ENCODE measurements at regions not wholly inside any gene's neighbourhood (a gene's known extent, or its start where the extent isn't known, plus 50 kb on each side); places are given as distances from the start of the nearest gene placed in this dataset.
A peak's percentile ranks its signal among the peaks of the same experiment; 100 is the strongest.

GRCh38 chr1:221174330-221174993 lies 295.2 kb downstream of the HLX start:
- Histone ChIP-seq H3K4me1 (peaks cover 16% of the 10 kb centered on the region), H3K9me3 (replicated peaks) (peaks cover 19% of the 10 kb centered on the region), H3K36me3 (no peaks in the 10 kb centered on the region), H3K27me3 (ENCODE audit: low read depth) (no peaks in the 10 kb centered on the region), H3K4me3 (no peak overlapping the region), H3K27ac (replicated peaks) (peak overlapping the region; percentile 77)
- TF ChIP-seq CTCF (IDR thresholded peaks at IDR 0.05; ENCODE audit: borderline replicate concordance) = peak; percentile 72
- intact Hi-C loops (cut with micrococcal nuclease) = no loop called here
- peak; percentile 73 for DNase-seq

DNA sequence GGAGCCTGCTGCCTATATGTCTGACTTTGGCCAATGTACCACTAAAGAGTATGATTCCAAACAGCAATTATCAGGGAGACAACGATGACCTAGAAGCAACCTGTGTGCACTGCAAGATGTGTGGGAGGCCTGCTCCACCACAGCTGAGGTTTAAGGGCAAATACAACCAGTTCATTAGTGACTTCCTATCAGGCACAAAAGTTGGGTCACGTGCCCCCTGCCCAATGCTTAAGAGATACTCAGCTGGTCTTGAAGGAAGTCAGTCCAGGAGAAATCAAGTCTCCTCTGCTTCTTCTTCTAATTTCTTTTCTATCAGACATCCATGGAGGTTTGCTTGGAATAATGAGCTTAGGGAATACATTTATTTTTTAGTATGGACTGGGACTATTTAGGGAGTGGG lies 296.0 kb downstream of the HLX start:
- Histone ChIP-seq H3K27ac (replicated peaks) (peak overlapping the region; percentile 77), H3K36me3 (no peaks in the 10 kb centered on the region), H3K4me3 (no peak overlapping the region), H3K27me3 (ENCODE audit: low read depth) (no peaks in the 10 kb centered on the region), H3K9me3 (replicated peaks) (peaks cover 19% of the 10 kb centered on the region), H3K4me1 (peaks cover 16% of the 10 kb centered on the region)
- no peak for DNase-seq
- intact Hi-C loops (cut with micrococcal nuclease) = no loop called here
- no peak for TF ChIP-seq CTCF (IDR thresholded peaks at IDR 0.05; ENCODE audit: borderline replicate concordance)

DNA sequence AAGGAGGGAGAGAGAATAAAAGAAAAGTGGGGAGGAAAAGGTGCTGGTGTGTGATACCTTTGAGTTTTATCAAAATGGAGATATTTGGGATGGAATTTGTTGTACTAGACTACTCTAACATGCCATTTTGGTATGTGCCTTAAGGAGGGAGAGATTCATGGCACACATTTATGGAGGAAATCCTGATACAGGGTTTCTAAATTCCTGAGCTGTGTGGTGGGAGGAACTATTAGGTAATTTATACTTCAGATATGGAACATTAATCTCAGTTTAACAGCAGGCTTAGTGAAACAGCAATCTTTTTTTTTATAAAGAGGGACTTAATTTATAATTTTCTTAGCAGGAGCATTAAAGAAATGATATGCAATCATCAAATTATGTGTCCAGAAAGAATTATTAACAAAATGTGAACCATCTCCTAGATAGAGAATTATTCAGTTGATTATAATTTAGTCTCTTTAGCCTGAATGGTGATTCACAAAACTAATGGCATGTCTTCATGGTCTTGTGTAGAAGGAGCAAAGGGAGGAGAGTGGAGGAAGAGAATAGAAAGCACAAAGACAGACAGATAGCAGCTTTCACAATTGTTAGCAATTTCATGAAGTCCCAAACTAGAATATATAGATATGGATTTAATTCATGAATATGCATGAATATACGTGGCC lies 301.6 kb downstream of the HLX start:
- DNase-seq = no peak
- no peaks in the 10 kb centered on the region for H3K4me1 ChIP-seq
- no peaks in the 10 kb centered on the region for H3K27me3 ChIP-seq (ENCODE audit: low read depth)
- no peaks in the 10 kb centered on the region for H3K9me3 ChIP-seq (replicated peaks)
- H3K36me3 ChIP-seq = no peaks in the 10 kb centered on the region
- intact Hi-C loops (cut with micrococcal nuclease) = no loop called here
- H3K27ac ChIP-seq (replicated peaks) = no peak overlapping the region
- H3K4me3 ChIP-seq = no peak overlapping the region
- no peak for TF ChIP-seq CTCF (IDR thresholded peaks at IDR 0.05; ENCODE audit: borderline replicate concordance)

DNA sequence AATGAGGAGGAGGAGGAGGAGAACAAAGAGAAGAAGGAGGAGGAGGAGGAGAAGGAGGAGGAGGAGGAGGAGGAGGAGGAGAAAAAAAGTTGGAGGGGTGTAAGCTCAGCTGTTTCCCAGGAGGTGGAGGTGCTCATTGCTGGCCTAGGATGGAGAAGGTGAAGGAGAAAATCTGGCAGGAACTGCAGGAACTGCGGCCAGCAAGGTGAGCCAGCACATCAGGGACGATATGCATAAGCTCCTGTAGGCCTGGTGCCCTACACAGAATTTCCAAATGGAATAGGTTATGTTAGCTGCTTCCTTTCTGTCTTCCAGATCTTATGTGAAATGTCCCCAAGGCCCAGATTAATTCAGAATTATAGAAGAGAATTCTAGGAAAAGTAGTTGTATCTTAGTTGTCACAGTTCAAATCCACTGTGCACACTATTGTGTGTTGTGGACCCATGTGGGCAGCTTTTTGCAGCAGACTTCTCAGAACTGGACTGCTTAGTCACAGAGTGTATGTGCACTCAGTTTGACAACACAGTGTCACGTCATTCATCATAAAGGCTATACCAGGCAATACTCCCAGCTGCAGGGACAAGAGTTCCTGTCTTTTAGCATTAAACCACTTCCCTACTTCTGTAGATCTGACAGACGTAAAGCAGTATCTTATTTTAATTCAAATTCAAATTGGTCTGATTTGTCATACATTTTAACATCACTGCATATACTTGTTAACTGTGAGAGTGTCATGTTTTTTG lies 303.7 kb downstream of the HLX start:
- DNase-seq = no peak
- Histone ChIP-seq H3K4me3 (no peak overlapping the region), H3K36me3 (no peaks in the 10 kb centered on the region), H3K27ac (replicated peaks) (no peak overlapping the region), H3K9me3 (replicated peaks) (no peaks in the 10 kb centered on the region), H3K4me1 (no peaks in the 10 kb centered on the region), H3K27me3 (ENCODE audit: low read depth) (no peaks in the 10 kb centered on the region)
- intact Hi-C loops (cut with micrococcal nuclease) = no loop called here
- no peak for TF ChIP-seq CTCF (IDR thresholded peaks at IDR 0.05; ENCODE audit: borderline replicate concordance)

- Histone ChIP-seq H3K4me1 (no peaks in the 10 kb centered on the region), H3K4me3 (no peak overlapping the region), H3K36me3 (no peaks in the 10 kb centered on the region), H3K27me3 (ENCODE audit: low read depth) (no peaks in the 10 kb centered on the region), H3K27ac (replicated peaks) (no peak overlapping the region), H3K9me3 (replicated peaks) (no peaks in the 10 kb centered on the region)
- TF ChIP-seq CTCF (IDR thresholded peaks at IDR 0.05; ENCODE audit: borderline replicate concordance) = no peak
- DNase-seq = no peak
- intact Hi-C loops (cut with micrococcal nuclease) = no loop called here
Measured at GRCh38 chr1:221184131-221184794, 305.0 kb downstream of the HLX start.
